ENCODE measurements at regions not wholly inside any gene's neighbourhood (a gene's known extent, or its start where the extent isn't known, plus 50 kb on each side); places are given as distances from the start of the nearest gene placed in this dataset.

- TF ChIP-seq POLR2A (IDR thresholded peaks at IDR 0.05; ENCODE audit: low read depth) (no peak), CTCF (IDR thresholded peaks at IDR 0.05) (no peak), EP300 (IDR thresholded peaks at IDR 0.05) (no peak)
These were observed 2257.1 kb upstream of the ACO1 start for GRCh38 chr9:30127371-30127770.

Measured in esophagus muscularis mucosa (tissue), 4 donors.